Fibroblast of skin of scalp (primary cell): ENCODE measurements at regions not wholly inside any gene's neighbourhood (a gene's known extent, or its start where the extent isn't known, plus 50 kb on each side); places are given as distances from the start of the nearest gene placed in this dataset.
A peak's percentile ranks its signal among the peaks of the same experiment; 100 is the strongest.

ENCODE experiments used
- DNase-seq: peaks from one replicate; pipeline ENCODE4 v3.0.0-alpha.2; 2013

GRCh38 chr14:28496364-28496763 is 270.2 kb upstream of the FOXG1 start:
- no peak for DNase-seq

- no peak for DNase-seq
These were observed 264.1 kb upstream of the FOXG1 start for GRCh38 chr14:28502517-28502916.

GRCh38 chr14:28515571-28515970 is 251.0 kb upstream of the FOXG1 start:
- DNase-seq: peak; percentile 54

GRCh38 chr14:28536889-28537288 is 229.7 kb upstream of the FOXG1 start:
- no peak for DNase-seq

GRCh38 chr14:28542040-28542439 is 224.5 kb upstream of the FOXG1 start:
- no peak for DNase-seq

- DNase-seq: no peak
These were observed 201.2 kb upstream of the FOXG1 start for GRCh38 chr14:28565345-28565744.

- DNase-seq: peak; percentile 43
These were observed 196.2 kb upstream of the FOXG1 start for GRCh38 chr14:28570391-28570790.

- DNase-seq: peak; percentile 26
These were observed 195.0 kb upstream of the FOXG1 start for GRCh38 chr14:28571636-28572035.

- no peak for DNase-seq
These were observed 190.1 kb upstream of the FOXG1 start for GRCh38 chr14:28576523-28576922.

- DNase-seq: no peak
These were observed 189.4 kb upstream of the FOXG1 start for GRCh38 chr14:28577187-28577586.

- peak; percentile 81 for DNase-seq
These were observed 188.9 kb upstream of the FOXG1 start for GRCh38 chr14:28577711-28578131.

- DNase-seq: no peak
These were observed 181.6 kb upstream of the FOXG1 start for GRCh38 chr14:28584951-28585350.

- no peak for DNase-seq
These were observed 176.8 kb upstream of the FOXG1 start for GRCh38 chr14:28589792-28590191.

GRCh38 chr14:28596391-28596790 is 170.2 kb upstream of the FOXG1 start:
- DNase-seq: peak; percentile 38

- no peak for DNase-seq
These were observed 167.4 kb upstream of the FOXG1 start for GRCh38 chr14:28599191-28599590.

GRCh38 chr14:28599605-28600004 is 167.0 kb upstream of the FOXG1 start:
- DNase-seq: no peak

- no peak for DNase-seq
These were observed 163.0 kb upstream of the FOXG1 start for GRCh38 chr14:28603606-28604005.

- DNase-seq: no peak
These were observed 158.9 kb upstream of the FOXG1 start for GRCh38 chr14:28607661-28608060.

- DNase-seq: peak; percentile 1
These were observed 158.1 kb upstream of the FOXG1 start for GRCh38 chr14:28608443-28608842.

GRCh38 chr14:28608851-28609828 is 157.4 kb upstream of the FOXG1 start:
- DNase-seq: peak; percentile 56

- DNase-seq: no peak
These were observed 154.2 kb upstream of the FOXG1 start for GRCh38 chr14:28612414-28612813.

GRCh38 chr14:28613532-28613931 is 153.1 kb upstream of the FOXG1 start:
- no peak for DNase-seq

GRCh38 chr14:28626780-28627179 is 139.8 kb upstream of the FOXG1 start:
- DNase-seq: no peak

GRCh38 chr14:28629328-28630004 is 137.1 kb upstream of the FOXG1 start:
- no peak for DNase-seq
